ENCODE measurements at regions not wholly inside any gene's neighbourhood (a gene's known extent, or its start where the extent isn't known, plus 50 kb on each side); places are given as distances from the start of the nearest gene placed in this dataset.
"Not testable (repeated sequence)": the region's sequence is repeated elsewhere in the genome, so short reads cannot be mapped to it uniquely, and the experiment has no call there.

DNA sequence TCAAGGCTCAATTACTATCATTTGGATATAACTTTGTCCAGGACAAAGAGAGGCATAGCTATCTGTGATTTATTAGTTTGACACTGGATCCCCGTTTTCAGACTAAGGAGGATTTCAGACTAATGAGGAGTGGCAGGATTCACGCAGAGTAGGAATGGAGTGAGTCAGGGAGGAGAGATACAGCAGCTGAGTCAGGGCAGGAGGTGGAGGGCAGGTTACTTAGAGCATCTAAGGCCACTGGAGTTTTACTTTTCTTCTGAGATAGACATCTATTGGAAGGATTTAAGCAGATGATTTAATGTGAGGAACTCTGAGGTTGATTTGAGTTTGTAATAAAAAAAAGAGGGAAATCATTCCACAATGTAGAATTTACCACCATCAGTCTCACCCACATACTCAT, 110.6 kb downstream of the RPIA start:
- not testable (repeated sequence) for DNase-seq

GRCh38 chr2:88807237-88807962, 115.9 kb downstream of the RPIA start:
- DNase-seq = no peak

GRCh38 chr2:88808083-88808482, 116.6 kb downstream of the RPIA start:
- DNase-seq = no peak

DNA sequence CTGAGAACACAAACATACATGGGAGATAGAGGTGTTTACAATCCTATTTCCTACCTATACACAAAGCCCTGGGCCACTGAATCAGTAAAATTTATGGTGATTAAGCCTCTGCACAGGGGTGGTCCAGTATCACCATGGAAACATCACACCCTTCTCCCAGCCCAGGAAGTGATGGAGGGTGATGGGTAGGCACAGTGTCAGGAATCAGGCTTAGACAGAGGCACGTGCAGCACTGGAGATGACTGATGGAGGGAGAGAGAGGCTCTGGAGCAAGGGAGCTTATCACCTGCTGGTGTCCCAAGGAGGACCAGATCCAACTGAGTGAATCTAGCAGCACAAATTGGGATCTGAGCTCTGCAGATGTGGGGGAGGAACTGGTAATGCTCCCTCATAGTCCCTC, 117.2 kb downstream of the RPIA start:
- DNase-seq = no peak

GRCh38 chr2:88809216-88809615, 117.7 kb downstream of the RPIA start:
- no peak for DNase-seq

GRCh38 chr2:88810017-88810416, 118.5 kb downstream of the RPIA start:
- DNase-seq = no peak

GRCh38 chr2:88810488-88810887, 119.0 kb downstream of the RPIA start:
- no peak for DNase-seq

GRCh38 chr2:88811233-88811632, 119.8 kb downstream of the RPIA start:
- DNase-seq = no peak

GRCh38 chr2:88811681-88812080, 120.2 kb downstream of the RPIA start:
- DNase-seq = no peak

- DNase-seq = no peak
Observed at GRCh38 chr2:88813612-88814011, 122.1 kb downstream of the RPIA start.

DNA sequence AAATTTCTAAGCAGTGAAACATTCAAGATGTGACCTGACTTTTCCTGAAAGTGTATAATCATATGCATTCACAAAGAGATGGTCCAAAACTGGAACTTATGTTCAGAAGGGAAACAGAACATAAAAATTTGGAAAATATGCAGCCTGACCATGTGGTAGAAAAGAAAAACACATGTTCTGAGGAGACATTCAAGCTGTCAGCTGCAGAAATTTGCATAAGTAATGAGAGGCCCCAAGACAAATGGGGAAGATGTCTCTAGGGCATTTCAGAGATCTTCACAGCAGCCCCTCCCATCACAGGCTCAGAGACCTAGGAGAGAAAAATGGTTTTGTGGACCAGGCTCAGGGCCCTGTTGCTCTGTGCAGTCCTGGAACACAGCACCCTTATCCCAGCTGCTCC, 123.8 kb downstream of the RPIA start:
- DNase-seq = no peak

- no peak for DNase-seq
Observed at GRCh38 chr2:88815697-88816096, 124.2 kb downstream of the RPIA start.

DNA sequence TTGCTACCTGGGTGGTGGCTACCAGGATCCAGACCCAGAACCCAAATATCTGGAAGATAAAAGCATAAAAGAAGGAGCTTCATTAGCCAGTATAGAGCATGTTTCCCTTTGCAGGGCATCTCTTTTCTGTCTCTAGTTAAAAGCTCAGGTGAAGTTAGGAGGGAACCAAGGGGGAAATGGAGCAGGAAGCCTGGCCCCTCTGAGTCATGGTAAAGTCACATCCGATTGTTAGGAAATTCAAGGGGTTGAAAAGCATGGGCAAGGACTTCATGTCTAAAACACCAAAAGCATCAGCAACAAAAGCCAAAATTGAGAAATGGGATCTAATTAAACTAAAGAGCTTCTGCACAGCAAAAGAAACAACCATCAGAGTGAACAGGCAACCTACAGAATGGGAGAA, 126.9 kb downstream of the RPIA start:
- DNase-seq = no peak

DNA sequence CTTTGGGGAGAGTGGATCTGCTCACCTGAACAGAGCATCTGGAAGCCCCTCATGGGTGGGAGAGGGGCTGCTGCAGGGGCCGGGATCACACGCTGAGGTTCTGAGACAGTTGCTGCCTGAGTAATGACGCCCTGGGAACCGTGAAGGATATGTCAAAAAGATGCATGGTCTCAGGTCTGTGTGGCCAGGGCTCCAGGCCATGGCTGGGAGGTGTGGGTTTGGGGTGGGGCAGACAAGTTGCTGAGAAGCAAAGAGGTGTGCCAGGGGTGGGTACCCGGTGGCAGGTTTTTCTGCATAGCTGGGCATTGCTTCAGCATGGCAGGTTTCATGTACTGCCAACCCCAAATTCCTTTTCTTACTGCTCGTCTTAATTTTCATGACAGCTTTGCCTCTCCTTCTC, 133.5 kb downstream of the RPIA start:
- DNase-seq = no peak

DNA sequence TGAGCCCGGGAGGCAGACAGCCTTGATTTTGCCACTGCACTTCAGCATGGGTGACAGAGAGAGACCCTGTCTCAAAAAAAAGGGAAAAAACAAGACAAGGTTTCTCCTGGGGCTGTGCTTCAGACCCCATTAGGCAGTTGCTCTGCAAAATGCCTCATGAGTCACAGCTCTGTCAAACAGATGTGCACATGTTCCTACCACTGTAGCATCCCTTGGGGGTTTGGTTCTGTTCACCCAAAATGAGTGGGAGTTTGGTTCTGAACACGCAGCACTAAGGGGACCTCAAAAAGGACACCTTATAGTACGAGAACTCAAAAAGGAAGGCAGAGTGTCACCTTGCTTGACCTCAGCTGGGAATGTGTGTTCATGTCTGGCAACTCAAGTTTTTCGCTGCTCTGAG, 134.9 kb downstream of the RPIA start:
- DNase-seq = no peak

GRCh38 chr2:88827821-88828220, 136.3 kb downstream of the RPIA start:
- no peak for DNase-seq

- no peak for DNase-seq
Observed at GRCh38 chr2:88828397-88829137, 137.1 kb downstream of the RPIA start.

- no peak for DNase-seq
Observed at GRCh38 chr2:88829607-88830463, 138.4 kb downstream of the RPIA start.

GRCh38 chr2:88831071-88831791, 139.8 kb downstream of the RPIA start:
- no peak for DNase-seq

DNA sequence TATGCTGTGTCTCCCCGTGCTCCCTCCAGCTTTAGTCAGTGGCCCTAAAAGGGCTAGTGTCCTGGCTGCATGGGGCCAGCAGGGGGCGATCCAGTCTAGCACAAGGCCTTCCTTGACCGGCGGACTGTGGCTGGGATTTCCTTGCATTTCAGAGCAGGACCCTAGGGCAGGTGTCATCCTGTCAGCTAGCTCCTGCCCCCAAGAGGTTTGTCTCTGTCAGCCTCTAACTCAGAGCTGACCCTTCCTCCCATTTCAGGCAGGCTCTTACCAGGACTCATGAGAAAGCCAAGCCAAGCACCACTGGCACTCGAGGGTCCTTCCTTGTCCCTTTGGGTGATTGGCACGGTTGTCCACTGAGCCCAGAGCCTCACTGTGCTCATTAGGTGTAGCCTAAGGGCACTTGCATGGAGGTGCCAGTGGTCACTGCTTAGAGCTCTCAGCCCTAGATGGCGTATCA, 140.3 kb downstream of the RPIA start:
- no peak for DNase-seq

DNA sequence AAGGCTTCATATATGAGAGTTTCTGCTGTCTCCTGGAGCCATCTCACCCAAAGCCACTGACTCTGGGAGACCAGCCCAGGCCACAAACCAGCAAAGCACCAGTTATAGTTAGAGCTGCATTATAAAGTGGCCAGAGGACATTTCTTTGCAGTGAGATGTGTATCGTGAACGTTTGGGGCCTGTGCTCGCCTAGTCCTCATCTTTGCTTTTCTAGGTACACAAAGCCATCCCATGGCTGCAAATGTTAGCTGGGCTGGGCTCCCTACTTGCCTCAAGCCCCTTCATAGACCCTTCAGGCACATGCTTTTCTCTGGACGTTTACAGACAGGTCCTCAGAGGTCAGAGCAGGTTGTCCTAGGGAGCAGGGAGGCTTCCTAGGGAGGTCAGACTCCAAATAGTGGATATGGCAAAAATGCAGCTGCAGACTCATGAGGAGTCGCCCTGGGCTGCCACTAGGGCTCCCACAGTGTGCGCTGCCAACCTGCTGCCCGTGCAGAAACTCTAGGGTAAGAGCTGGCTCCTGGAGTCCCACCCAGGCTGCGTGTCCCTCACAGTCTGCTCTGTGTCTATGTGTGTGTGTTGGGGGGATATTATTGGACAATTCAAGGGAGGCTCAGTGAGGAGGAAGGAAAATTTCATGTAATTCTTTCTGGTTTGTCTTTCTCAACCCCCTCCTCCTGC, 141.0 kb downstream of the RPIA start:
- no peak for DNase-seq

DNA sequence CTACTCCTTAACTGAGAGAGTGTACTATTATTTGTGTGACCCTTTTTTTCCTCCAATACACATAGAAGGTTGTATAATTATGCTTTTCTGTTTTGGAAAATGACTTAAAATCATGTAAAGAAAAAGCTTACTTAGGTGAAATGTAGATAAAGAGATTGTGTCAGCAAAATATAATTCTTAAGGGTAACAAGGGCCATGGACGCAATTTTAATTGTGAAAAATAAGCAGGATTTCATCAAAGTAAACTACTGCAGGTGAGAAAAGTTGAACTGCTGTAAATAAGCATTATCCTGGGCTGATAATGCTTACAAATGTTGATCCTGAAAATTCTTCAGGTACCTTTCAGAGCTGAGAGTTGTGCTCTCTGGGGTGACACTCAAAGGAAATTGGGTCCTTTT, 141.5 kb downstream of the RPIA start:
- no peak for DNase-seq

Measured in T1000 (cell line).